HG02588 (cell line): ENCODE measurements at regions not wholly inside any gene's neighbourhood (a gene's known extent, or its start where the extent isn't known, plus 50 kb on each side); places are given as distances from the start of the nearest gene placed in this dataset.

Experiments
- ATAC-seq: cut with Tn5 transposase; IDR thresholded peaks from one replicate; pipeline ENCODE4 v1.9.1; 2021; ENCODE audit warnings: mild to moderate bottlenecking, moderate library complexity; ENCODE audit not compliant: unreplicated experiment

- ATAC-seq = no peak
These were observed 499.6 kb upstream of the LRRN3 start for GRCh38 chr7:110591341-110591740.

- ATAC-seq = no peak
These were observed 498.4 kb upstream of the LRRN3 start for GRCh38 chr7:110592557-110592956.

- no peak for ATAC-seq
These were observed 497.6 kb upstream of the LRRN3 start for GRCh38 chr7:110593355-110593754.

GRCh38 chr7:110595694-110596093, 495.2 kb upstream of the LRRN3 start:
- no peak for ATAC-seq

GRCh38 chr7:110600956-110601355, 490.0 kb upstream of the LRRN3 start:
- ATAC-seq = no peak

GRCh38 chr7:110601710-110602109, 489.2 kb upstream of the LRRN3 start:
- no peak for ATAC-seq

- ATAC-seq = no peak
These were observed 486.7 kb upstream of the LRRN3 start for GRCh38 chr7:110604206-110604605.

- no peak for ATAC-seq
These were observed 486.0 kb upstream of the LRRN3 start for GRCh38 chr7:110604885-110605284.

- ATAC-seq = no peak
These were observed 483.7 kb upstream of the LRRN3 start for GRCh38 chr7:110607050-110607857.

GRCh38 chr7:110609336-110609735, 481.6 kb upstream of the LRRN3 start:
- no peak for ATAC-seq

- ATAC-seq = no peak
These were observed 478.2 kb upstream of the LRRN3 start for GRCh38 chr7:110612680-110613079.
